ENCODE measurements at regions not wholly inside any gene's neighbourhood (a gene's known extent, or its start where the extent isn't known, plus 50 kb on each side); places are given as distances from the start of the nearest gene placed in this dataset.

- DNase-seq (ENCODE audit: low read depth), result no peak
- no peak overlapping the region for H3K4me3 ChIP-seq (ENCODE audit: low read depth, low read length)
- no peak for TF ChIP-seq CTCF (IDR thresholded peaks at IDR 0.05; ENCODE audit: insufficient read depth, low read depth, low read length)
Measured at GRCh38 chr7:98483964-98484545, 83.2 kb upstream of the BAIAP2L1 start.

- no peak overlapping the region for H3K4me3 ChIP-seq (ENCODE audit: low read depth, low read length)
- TF ChIP-seq CTCF (IDR thresholded peaks at IDR 0.05; ENCODE audit: insufficient read depth, low read depth, low read length), result no peak
- no peak for DNase-seq (ENCODE audit: low read depth)
Measured at GRCh38 chr7:98483276-98483963, 82.5 kb upstream of the BAIAP2L1 start.

GRCh38 chr7:98479318-98479717 lies 78.4 kb upstream of the BAIAP2L1 start:
- no peak overlapping the region for H3K4me3 ChIP-seq (ENCODE audit: low read depth, low read length)
- TF ChIP-seq CTCF (IDR thresholded peaks at IDR 0.05; ENCODE audit: insufficient read depth, low read depth, low read length), result no peak
- no peak for DNase-seq (ENCODE audit: low read depth)

- DNase-seq (ENCODE audit: low read depth), result no peak
- no peak for TF ChIP-seq CTCF (IDR thresholded peaks at IDR 0.05; ENCODE audit: insufficient read depth, low read depth, low read length)
- no peak overlapping the region for H3K4me3 ChIP-seq (ENCODE audit: low read depth, low read length)
Measured at GRCh38 chr7:98475352-98475751, 74.5 kb upstream of the BAIAP2L1 start.

- TF ChIP-seq CTCF (IDR thresholded peaks at IDR 0.05; ENCODE audit: insufficient read depth, low read depth, low read length), result no peak
- H3K4me3 ChIP-seq (ENCODE audit: low read depth, low read length), result no peak overlapping the region
- no peak for DNase-seq (ENCODE audit: low read depth)
Measured at GRCh38 chr7:98474558-98474957, 73.7 kb upstream of the BAIAP2L1 start.

- H3K4me3 ChIP-seq (ENCODE audit: low read depth, low read length), result no peak overlapping the region
- no peak for DNase-seq (ENCODE audit: low read depth)
- no peak for TF ChIP-seq CTCF (IDR thresholded peaks at IDR 0.05; ENCODE audit: insufficient read depth, low read depth, low read length)
Measured at GRCh38 chr7:98472521-98472954, 71.6 kb upstream of the BAIAP2L1 start.
